HEK293 (cell line): ENCODE measurements at regions not wholly inside any gene's neighbourhood (a gene's known extent, or its start where the extent isn't known, plus 50 kb on each side); places are given as distances from the start of the nearest gene placed in this dataset.
"Not testable (repeated sequence)": the region's sequence is repeated elsewhere in the genome, so short reads cannot be mapped to it uniquely, and the experiment has no call there.

Experiments
- CTCF ChIA-PET: fragments of 350-600 bp; formaldehyde crosslinking; extraction: SDS; loops from one replicate; lab custom pipeline; 2021; ENCODE audit warnings: antibody characterized with exemption; lab: Yijun Ruan, JAX
- POLR2A ChIA-PET: fragments of 300-600 bp; formaldehyde crosslinking; extraction: SDS; loops from one replicate; lab custom pipeline; 2020; ENCODE audit warnings: antibody characterized with exemption, inconsistent platforms; lab: Yijun Ruan, JAX
- H3K27ac ChIP-seq: fragments of 200-500 bp; sonication (Bioruptor generic); 2 replicates; pipeline ENCODE4 v1.5.1; 2014; ENCODE audit warnings: low read depth, low read length, control low read depth, inconsistent platforms; ENCODE audit errors: extremely low read depth
- H3K36me3 ChIP-seq, 2 experiments: fragments of 200-500 bp in 1 of 2; sonication (Bioruptor generic) in 1 of 2; 1 replicate in 1 of 2; 2 replicates in 1 of 2; pipeline ENCODE4 v1.5.1; 2014 to 2017; ENCODE audit warnings: inconsistent platforms in 2 of 2, low read length in 2 of 2; ENCODE audit not compliant: control insufficient read depth in 2 of 2, insufficient read depth in 1 of 2
- H3K4me1 ChIP-seq: fragments of 200-500 bp; sonication (Bioruptor generic); 2 replicates; pipeline ENCODE4 v1.5.1; 2014; ENCODE audit warnings: mild to moderate bottlenecking, low read length, inconsistent platforms; ENCODE audit not compliant: control insufficient read depth, insufficient read depth
- H3K4me3 ChIP-seq: 2 replicates; pipeline ENCODE4 v1.5.1; 2011; ENCODE audit warnings: low read depth, mild to moderate bottlenecking, control low read depth, low read length, moderate library complexity
- H3K9me3 ChIP-seq: fragments of 200-500 bp; sonication (Bioruptor generic); 2 replicates; pipeline ENCODE4 v1.5.1; 2014; ENCODE audit warnings: low read depth, low read length, inconsistent platforms; ENCODE audit not compliant: control insufficient read depth, insufficient read depth
- KLF1 ChIP-seq: fragments of 450-650 bp; formaldehyde crosslinking; IDR thresholded peaks from 2 replicates; pipeline ENCODE4 v1.5.1; 2016; ENCODE audit warnings: missing biosample characterization, missing genetic modification characterization
- KLF7 ChIP-seq: fragments of 450-650 bp; formaldehyde crosslinking; IDR thresholded peaks from 2 replicates; pipeline ENCODE4 v1.5.1; 2016; ENCODE audit warnings: missing biosample characterization, missing genetic modification characterization, borderline replicate concordance
- SCRT1 ChIP-seq: fragments of 450-650 bp; formaldehyde crosslinking; IDR thresholded peaks from 2 replicates; pipeline ENCODE4 v1.5.1; 2016; ENCODE audit warnings: missing biosample characterization, missing genetic modification characterization, borderline replicate concordance
- SP7 ChIP-seq: fragments of 450-650 bp; formaldehyde crosslinking; IDR thresholded peaks from 2 replicates; pipeline ENCODE4 v1.5.1; 2016; ENCODE audit warnings: missing biosample characterization, missing genetic modification characterization
- YY2 ChIP-seq: fragments of 450-650 bp; formaldehyde crosslinking; IDR thresholded peaks from 2 replicates; pipeline ENCODE4 v1.5.1; 2016; ENCODE audit warnings: missing biosample characterization, missing genetic modification characterization
- ZBTB20 ChIP-seq: fragments of 450-650 bp; formaldehyde crosslinking; IDR thresholded peaks from 2 replicates; pipeline ENCODE4 v1.5.1; 2016; ENCODE audit warnings: missing biosample characterization, missing genetic modification characterization
- ZNF280D ChIP-seq: fragments of 450-650 bp; formaldehyde crosslinking; IDR thresholded peaks from 2 replicates; pipeline ENCODE4 v1.5.1; 2016; ENCODE audit warnings: missing biosample characterization, missing genetic modification characterization
- ZNF426 ChIP-seq: fragments of 450-650 bp; formaldehyde crosslinking; IDR thresholded peaks from 2 replicates; pipeline ENCODE4 v1.5.1; 2017; ENCODE audit warnings: missing biosample characterization, missing genetic modification characterization, mild to moderate bottlenecking, inconsistent platforms, moderate library complexity
- ZNF548 ChIP-seq: fragments of 450-650 bp; formaldehyde crosslinking; IDR thresholded peaks from 2 replicates; pipeline ENCODE4 v1.5.1; 2016; ENCODE audit warnings: missing biosample characterization, missing genetic modification characterization
- ZNF610 ChIP-seq: fragments of 450-650 bp; formaldehyde crosslinking; IDR thresholded peaks from 2 replicates; pipeline ENCODE4 v1.5.1; 2016; ENCODE audit warnings: missing biosample characterization, missing genetic modification characterization, borderline replicate concordance
- ZSCAN30 ChIP-seq: fragments of 450-650 bp; IDR thresholded peaks from 2 replicates; pipeline ENCODE4 v1.5.1; 2018; ENCODE audit warnings: missing biosample characterization, mild to moderate bottlenecking, missing genetic modification characterization, moderate library complexity
- TF ChIP-seq, protein P1 (sequence below): fragments of 450-650 bp; formaldehyde crosslinking; IDR thresholded peaks from 2 replicates; pipeline ENCODE4 v1.5.1; 2016; ENCODE audit warnings: missing biosample characterization, missing genetic modification characterization, low read depth
- TF ChIP-seq, protein P2 (sequence below): fragments of 450-650 bp; formaldehyde crosslinking; optimal IDR thresholded peaks from 2 replicates; pipeline ENCODE3; 2016; ENCODE audit warnings: missing biosample characterization, mild to moderate bottlenecking, missing genetic modification characterization
- TF ChIP-seq, protein P3 (sequence below): fragments of 450-650 bp; formaldehyde crosslinking; IDR thresholded peaks from 2 replicates; pipeline ENCODE4 v1.5.1; 2016; ENCODE audit warnings: missing biosample characterization, missing genetic modification characterization
- TF ChIP-seq, protein P4 (sequence below): fragments of 450-650 bp; formaldehyde crosslinking; IDR thresholded peaks from 2 replicates; pipeline ENCODE4 v1.5.1; 2016; ENCODE audit warnings: missing biosample characterization, missing genetic modification characterization

DNA sequence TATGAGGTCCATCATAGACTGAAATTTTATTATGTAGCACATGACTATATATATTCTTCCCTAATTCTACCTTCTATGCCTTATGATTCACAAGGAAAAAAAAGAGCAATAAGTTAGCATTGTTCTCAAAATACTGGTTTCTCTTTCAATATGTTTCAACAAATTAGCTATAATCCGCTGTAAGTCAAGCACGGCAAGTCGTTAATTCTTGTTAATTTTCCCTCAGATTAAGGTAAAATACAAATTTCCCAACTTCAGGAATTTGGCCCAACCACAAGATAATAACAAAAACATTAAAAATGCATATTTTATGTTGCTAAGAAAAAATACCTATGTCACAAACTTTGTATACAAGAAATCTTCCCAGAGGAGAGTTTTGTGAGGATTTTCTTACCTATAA lies 296.5 kb upstream of the GALNTL6 start:
- H3K4me1 ChIP-seq: no peaks in the 10 kb centered on the region
- CTCF ChIA-PET: no interaction called here
- TF ChIP-seq KLF7 (tag by site-specific recombination) (no peak), ZBTB20 (no peak)
- TF ChIP-seq, all 188 proteins: peak for 0
- Histone ChIP-seq H3K36me3 (no peaks in the 10 kb centered on the region), H3K9me3 (no peaks in the 10 kb centered on the region), H3K4me3 (no peak overlapping the region), H3K27ac (no peak overlapping the region)
- POLR2A ChIA-PET: no interaction called here

DNA sequence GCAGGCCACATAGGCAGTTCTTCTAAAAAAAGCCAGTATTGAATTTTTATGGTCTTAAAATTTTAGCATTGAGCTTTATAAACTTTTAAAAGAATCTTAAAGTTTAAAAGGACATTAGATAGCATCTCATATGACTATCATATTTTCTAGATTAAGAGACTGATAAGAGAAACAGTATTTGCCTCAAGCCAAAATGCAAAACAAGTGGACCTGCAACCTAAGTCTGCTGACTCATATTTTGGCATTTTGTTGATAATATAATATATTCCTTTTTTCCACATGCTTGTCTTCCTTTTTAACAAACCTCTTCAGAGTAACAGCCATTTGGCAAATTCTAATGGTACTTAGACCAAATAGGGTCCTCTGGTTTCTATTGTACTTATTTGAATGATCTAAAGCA lies 328.5 kb upstream of the GALNTL6 start:
- H3K4me3 ChIP-seq: no peak overlapping the region
- TF ChIP-seq, protein P1, sequence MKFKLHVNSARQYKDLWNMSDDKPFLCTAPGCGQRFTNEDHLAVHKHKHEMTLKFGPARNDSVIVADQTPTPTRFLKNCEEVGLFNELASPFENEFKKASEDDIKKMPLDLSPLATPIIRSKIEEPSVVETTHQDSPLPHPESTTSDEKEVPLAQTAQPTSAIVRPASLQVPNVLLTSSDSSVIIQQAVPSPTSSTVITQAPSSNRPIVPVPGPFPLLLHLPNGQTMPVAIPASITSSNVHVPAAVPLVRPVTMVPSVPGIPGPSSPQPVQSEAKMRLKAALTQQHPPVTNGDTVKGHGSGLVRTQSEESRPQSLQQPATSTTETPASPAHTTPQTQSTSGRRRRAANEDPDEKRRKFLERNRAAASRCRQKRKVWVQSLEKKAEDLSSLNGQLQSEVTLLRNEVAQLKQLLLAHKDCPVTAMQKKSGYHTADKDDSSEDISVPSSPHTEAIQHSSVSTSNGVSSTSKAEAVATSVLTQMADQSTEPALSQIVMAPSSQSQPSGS (tag by site-specific recombination): no peak
- TF ChIP-seq KLF1 (tag by site-specific recombination): no peak
- TF ChIP-seq ZNF426 (tag by site-specific recombination): no peak
- TF ChIP-seq, protein P2, sequence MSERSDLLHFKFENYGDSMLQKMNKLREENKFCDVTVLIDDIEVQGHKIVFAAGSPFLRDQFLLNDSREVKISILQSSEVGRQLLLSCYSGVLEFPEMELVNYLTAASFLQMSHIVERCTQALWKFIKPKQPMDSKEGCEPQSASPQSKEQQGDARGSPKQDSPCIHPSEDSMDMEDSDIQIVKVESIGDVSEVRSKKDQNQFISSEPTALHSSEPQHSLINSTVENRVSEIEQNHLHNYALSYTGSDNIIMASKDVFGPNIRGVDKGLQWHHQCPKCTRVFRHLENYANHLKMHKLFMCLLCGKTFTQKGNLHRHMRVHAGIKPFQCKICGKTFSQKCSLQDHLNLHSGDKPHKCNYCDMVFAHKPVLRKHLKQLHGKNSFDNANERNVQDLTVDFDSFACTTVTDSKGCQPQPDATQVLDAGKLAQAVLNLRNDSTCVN (tag by site-specific recombination): no peak
- ChIA-PET POLR2A (no interaction called here), CTCF (no interaction called here)
- no peaks in the 10 kb centered on the region for H3K9me3 ChIP-seq
- no peaks in the 10 kb centered on the region for H3K4me1 ChIP-seq
- H3K27ac ChIP-seq: no peak overlapping the region
- H3K36me3 ChIP-seq: no peaks in the 10 kb centered on the region

DNA sequence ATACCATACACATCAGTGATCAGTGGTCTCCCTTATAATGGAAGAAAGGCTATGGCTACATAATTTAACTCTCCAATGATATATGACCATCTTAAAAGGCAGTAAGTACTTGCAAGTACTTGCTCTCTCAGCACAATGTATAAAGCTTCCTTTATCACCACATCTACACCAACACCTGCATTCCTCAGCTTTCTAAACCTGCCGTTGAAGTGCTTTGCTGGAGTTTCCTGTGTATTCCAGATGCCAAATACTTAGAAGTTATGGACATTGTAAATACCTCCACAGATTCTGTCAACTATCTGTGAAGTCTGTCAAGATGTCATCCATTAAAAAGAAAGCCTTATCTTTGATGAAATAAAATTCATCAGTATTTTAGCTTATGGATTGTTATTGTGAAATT lies 335.0 kb upstream of the GALNTL6 start:
- Histone ChIP-seq H3K9me3 (no peaks in the 10 kb centered on the region), H3K4me3 (no peak overlapping the region), H3K4me1 (no peaks in the 10 kb centered on the region), H3K36me3 (no peaks in the 10 kb centered on the region), H3K27ac (no peak overlapping the region)
- ChIA-PET POLR2A (no interaction called here), CTCF (no interaction called here)
- TF ChIP-seq SP7 (tag by site-specific recombination): no peak
- TF ChIP-seq ZNF610 (tag by site-specific recombination): no peak
- TF ChIP-seq, protein P3, sequence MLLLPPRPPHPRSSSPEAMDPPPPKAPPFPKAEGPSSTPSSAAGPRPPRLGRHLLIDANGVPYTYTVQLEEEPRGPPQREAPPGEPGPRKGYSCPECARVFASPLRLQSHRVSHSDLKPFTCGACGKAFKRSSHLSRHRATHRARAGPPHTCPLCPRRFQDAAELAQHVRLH (tag by site-specific recombination): no peak
- no peak for TF ChIP-seq ZNF548 (tag by site-specific recombination)
- TF ChIP-seq, protein P4, sequence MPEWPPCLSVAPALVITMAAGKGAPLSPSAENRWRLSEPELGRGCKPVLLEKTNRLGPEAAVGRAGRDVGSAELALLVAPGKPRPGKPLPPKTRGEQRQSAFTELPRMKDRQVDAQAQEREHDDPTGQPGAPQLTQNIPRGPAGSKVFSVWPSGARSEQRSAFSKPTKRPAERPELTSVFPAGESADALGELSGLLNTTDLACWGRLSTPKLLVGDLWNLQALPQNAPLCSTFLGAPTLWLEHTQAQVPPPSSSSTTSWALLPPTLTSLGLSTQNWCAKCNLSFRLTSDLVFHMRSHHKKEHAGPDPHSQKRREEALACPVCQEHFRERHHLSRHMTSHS (tag by site-specific recombination): no peak
- no peak for TF ChIP-seq ZSCAN30 (tag by site-specific recombination)
- TF ChIP-seq YY2 (tag by site-specific recombination): no peak
- no peak for TF ChIP-seq SCRT1 (tag by site-specific recombination)
- TF ChIP-seq ZNF280D (tag by site-specific recombination): no peak

GRCh38 chr4:171475111-171475510 lies 338.1 kb upstream of the GALNTL6 start:
- H3K9me3 ChIP-seq, H3K4me3 ChIP-seq, H3K27ac ChIP-seq, H3K4me1 ChIP-seq, CTCF ChIA-PET, H3K36me3 ChIP-seq, POLR2A ChIA-PET: not testable (repeated sequence)
